GM21423 (cell line): ENCODE measurements at regions not wholly inside any gene's neighbourhood (a gene's known extent, or its start where the extent isn't known, plus 50 kb on each side); places are given as distances from the start of the nearest gene placed in this dataset.

ENCODE experiments used
- ATAC-seq: cut with Tn5 transposase; IDR thresholded peaks from one replicate; pipeline ENCODE4 v1.9.1; 2021; ENCODE audit warnings: mild to moderate bottlenecking, moderate library complexity; ENCODE audit not compliant: unreplicated experiment

GRCh38 chr10:78383378-78384048, 349.9 kb downstream of the RPS24 start:
- no peak for ATAC-seq

- no peak for ATAC-seq
These were observed 350.4 kb downstream of the RPS24 start for GRCh38 chr10:78384049-78384431.

- no peak for ATAC-seq
These were observed 351.9 kb downstream of the RPS24 start for GRCh38 chr10:78385599-78385998.

GRCh38 chr10:78386509-78386908, 352.8 kb downstream of the RPS24 start:
- no peak for ATAC-seq

- no peak for ATAC-seq
These were observed 354.8 kb downstream of the RPS24 start for GRCh38 chr10:78388331-78389050.

- ATAC-seq: no peak
These were observed 355.8 kb downstream of the RPS24 start for GRCh38 chr10:78389419-78389818.

- ATAC-seq: no peak
These were observed 356.4 kb downstream of the RPS24 start for GRCh38 chr10:78390051-78390450.

GRCh38 chr10:78390817-78391216, 357.2 kb downstream of the RPS24 start:
- no peak for ATAC-seq

GRCh38 chr10:78391585-78391984, 357.9 kb downstream of the RPS24 start:
- ATAC-seq: no peak

- no peak for ATAC-seq
These were observed 358.5 kb downstream of the RPS24 start for GRCh38 chr10:78392197-78392596.

- no peak for ATAC-seq
These were observed 359.4 kb downstream of the RPS24 start for GRCh38 chr10:78393094-78393493.

- no peak for ATAC-seq
These were observed 360.4 kb downstream of the RPS24 start for GRCh38 chr10:78394047-78394446.

GRCh38 chr10:78395162-78395561, 361.5 kb downstream of the RPS24 start:
- ATAC-seq: no peak

GRCh38 chr10:78396754-78397153, 363.1 kb downstream of the RPS24 start:
- no peak for ATAC-seq

GRCh38 chr10:78397786-78398185, 364.1 kb downstream of the RPS24 start:
- no peak for ATAC-seq

- no peak for ATAC-seq
These were observed 364.7 kb downstream of the RPS24 start for GRCh38 chr10:78398382-78398781.

GRCh38 chr10:78401624-78402367, 368.1 kb downstream of the RPS24 start:
- ATAC-seq: no peak

GRCh38 chr10:78402591-78402990, 368.9 kb downstream of the RPS24 start:
- ATAC-seq: no peak

- ATAC-seq: no peak
These were observed 370.1 kb downstream of the RPS24 start for GRCh38 chr10:78403781-78404180.

- no peak for ATAC-seq
These were observed 370.6 kb downstream of the RPS24 start for GRCh38 chr10:78404296-78404695.

- ATAC-seq: no peak
These were observed 371.6 kb downstream of the RPS24 start for GRCh38 chr10:78405231-78405630.

GRCh38 chr10:78405736-78406135, 372.1 kb downstream of the RPS24 start:
- ATAC-seq: no peak
